ENCODE measurements at regions not wholly inside any gene's neighbourhood (a gene's known extent, or its start where the extent isn't known, plus 50 kb on each side); places are given as distances from the start of the nearest gene placed in this dataset.

GRCh38 chr15:70186152-70186551 is 88.4 kb upstream of the TLE3 start:
- no peak for TF ChIP-seq CTCF (IDR thresholded peaks at IDR 0.05)
- TF ChIP-seq POLR2A (IDR thresholded peaks at IDR 0.05) = no peak
- 83 to 93% methylated on average over 6 of the region's 6 CpGs for WGBS, 2 donors
- no peak for DNase-seq (ENCODE audit: low spot score in 2 of 2)
- H3K4me3 ChIP-seq (ENCODE audit: low read depth, poor library complexity, severe bottlenecking) = no peak overlapping the region
- intact Hi-C loops (cut with DNase I; ENCODE audit: low total_unique reads) = no loop called here

- DNase-seq (ENCODE audit: low spot score in 2 of 2) = no peak
- no peak overlapping the region for H3K4me3 ChIP-seq (ENCODE audit: low read depth, poor library complexity, severe bottlenecking)
- 66 to 79% methylated on average over 5 of the region's 5 CpGs for WGBS, 2 donors
- TF ChIP-seq CTCF (IDR thresholded peaks at IDR 0.05) (no peak), POLR2A (IDR thresholded peaks at IDR 0.05) (no peak)
- intact Hi-C loops (cut with DNase I; ENCODE audit: low total_unique reads) = no loop called here
Measured at GRCh38 chr15:70185251-70185711, 87.6 kb upstream of the TLE3 start.

GRCh38 chr15:70182858-70183695 is 85.4 kb upstream of the TLE3 start:
- no peak for DNase-seq (ENCODE audit: low spot score in 2 of 2)
- WGBS, 2 donors = 78 to 82% methylated on average over 8 of the region's 8 CpGs
- intact Hi-C loops (cut with DNase I; ENCODE audit: low total_unique reads) = no loop called here
- TF ChIP-seq CTCF (IDR thresholded peaks at IDR 0.05) (no peak), POLR2A (IDR thresholded peaks at IDR 0.05) (no peak)
- no peak overlapping the region for H3K4me3 ChIP-seq (ENCODE audit: low read depth, poor library complexity, severe bottlenecking)

GRCh38 chr15:70181626-70182255 is 84.0 kb upstream of the TLE3 start:
- intact Hi-C loops (cut with DNase I; ENCODE audit: low total_unique reads) = no loop called here
- TF ChIP-seq CTCF (IDR thresholded peaks at IDR 0.05) (no peak), POLR2A (IDR thresholded peaks at IDR 0.05) (no peak)
- no peak for DNase-seq (ENCODE audit: low spot score in 2 of 2)
- 65 to 81% methylated on average over 4 of the region's 4 CpGs for WGBS, 2 donors
- H3K4me3 ChIP-seq (ENCODE audit: low read depth, poor library complexity, severe bottlenecking) = no peak overlapping the region

GRCh38 chr15:70180186-70180875 is 82.6 kb upstream of the TLE3 start:
- H3K4me3 ChIP-seq (ENCODE audit: low read depth, poor library complexity, severe bottlenecking) = no peak overlapping the region
- no peak for TF ChIP-seq POLR2A (IDR thresholded peaks at IDR 0.05)
- TF ChIP-seq CTCF (IDR thresholded peaks at IDR 0.05) = no peak
- intact Hi-C loops (cut with DNase I; ENCODE audit: low total_unique reads) = no loop called here
- 74 to 79% methylated on average over 15 of the region's 15 CpGs for WGBS, 2 donors
- no peak for DNase-seq (ENCODE audit: low spot score in 2 of 2)
